Transverse colon (tissue), 4 donors: ENCODE measurements at regions not wholly inside any gene's neighbourhood (a gene's known extent, or its start where the extent isn't known, plus 50 kb on each side); places are given as distances from the start of the nearest gene placed in this dataset.

Experiments used
- DNase-seq: peaks from one replicate; pipeline ENCODE4 v3.0.0-alpha.2; 2019
- H3K27ac ChIP-seq, 4 donors: fragments of 200-600 bp; sonication (generic); 2 replicates each; pipeline ENCODE4 v1.5.1; 2016 to 2018; ENCODE audit warnings: inconsistent platforms in 4 of 4
- H3K27me3 ChIP-seq: fragments of 200-600 bp; sonication (generic); 2 replicates; pipeline ENCODE4 v1.5.1; 2017; ENCODE audit warnings: inconsistent platforms
- H3K36me3 ChIP-seq, 4 donors: fragments of 200-600 bp; sonication (generic); 2 replicates each; pipeline ENCODE4 v1.5.1; 2017 to 2019; ENCODE audit warnings: inconsistent platforms in 4 of 4
- H3K4me1 ChIP-seq, 4 donors: fragments of 200-600 bp; sonication (generic); 2 replicates each; pipeline ENCODE4 v1.5.1; 2017 to 2020; ENCODE audit warnings: inconsistent platforms in 4 of 4
- H3K4me3 ChIP-seq, 4 donors: fragments of 200-600 bp; sonication (generic); 1 replicate in 1 of 4; 2 replicates in 3 of 4; pipeline versions ENCODE4 v1.5.1 to v1.6.1; 2017 to 2019; ENCODE audit warnings: inconsistent platforms in 4 of 4
- H3K9me3 ChIP-seq, 2 donors: fragments of 200-600 bp; sonication (generic); 2 replicates each; pipeline ENCODE4 v1.5.1; 2017 to 2019; ENCODE audit warnings: inconsistent platforms in 2 of 2
- EP300 ChIP-seq: sonication (generic); formaldehyde crosslinking; IDR thresholded peaks from one replicate; pipeline ENCODE4 v1.6.1; 2017; ENCODE audit warnings: antibody characterized with exemption, low read depth
- POLR2A ChIP-seq: fragments of 450-650 bp; IDR thresholded peaks from one replicate; pipeline ENCODE4 v1.6.1; 2016; ENCODE audit warnings: antibody characterized with exemption, mild to moderate bottlenecking, moderate library complexity
- POLR2AphosphoS5 ChIP-seq, 3 donors: sonication (generic); formaldehyde crosslinking; IDR thresholded peaks; one replicate each; pipeline ENCODE4 v1.6.1; 2016; ENCODE audit warnings: antibody characterized with exemption in 3 of 3
- WGBS, 2 donors: methylation state at CpG; one replicate each; pipeline ENCODE4 v1.1.5; 2018; ENCODE audit warnings: low coverage in 1 of 2; 5-methylcytosine and 5-hydroxymethylcytosine counted together
- in situ Hi-C, 4 donors: fragments of 200-750 bp; cut with MboI; loops; one replicate each; pipeline versions ENCODE4 v1.15.0 to v1.15.1; 2017; ENCODE audit warnings: low sequenced_read_pairs in 3 of 4, low pct_ligation_motif_present in 1 of 4, low pct_unique_long_range_greater_than_20kb in 1 of 4
- intact Hi-C: fragments of 100-400 bp; cut with DNase I; formaldehyde crosslinking; loops from one replicate; pipeline ENCODE4 v1.15.1; 2023; ENCODE audit warnings: low total_unique reads
- TF ChIP-seq, protein P1 (sequence below), 5 experiments: fragments of 200-600 bp in 3 of 5; fragments of 450-650 bp in 2 of 5; sonication (generic) in 3 of 5; IDR thresholded peaks; 1 replicate in 2 of 5; 2 replicates in 3 of 5; pipeline ENCODE4 v1.5.1; 2016 to 2017; ENCODE audit warnings: antibody characterized with exemption in 5 of 5, inconsistent platforms in 3 of 5, mild to moderate bottlenecking in 2 of 5, moderate library complexity in 1 of 5

DNA sequence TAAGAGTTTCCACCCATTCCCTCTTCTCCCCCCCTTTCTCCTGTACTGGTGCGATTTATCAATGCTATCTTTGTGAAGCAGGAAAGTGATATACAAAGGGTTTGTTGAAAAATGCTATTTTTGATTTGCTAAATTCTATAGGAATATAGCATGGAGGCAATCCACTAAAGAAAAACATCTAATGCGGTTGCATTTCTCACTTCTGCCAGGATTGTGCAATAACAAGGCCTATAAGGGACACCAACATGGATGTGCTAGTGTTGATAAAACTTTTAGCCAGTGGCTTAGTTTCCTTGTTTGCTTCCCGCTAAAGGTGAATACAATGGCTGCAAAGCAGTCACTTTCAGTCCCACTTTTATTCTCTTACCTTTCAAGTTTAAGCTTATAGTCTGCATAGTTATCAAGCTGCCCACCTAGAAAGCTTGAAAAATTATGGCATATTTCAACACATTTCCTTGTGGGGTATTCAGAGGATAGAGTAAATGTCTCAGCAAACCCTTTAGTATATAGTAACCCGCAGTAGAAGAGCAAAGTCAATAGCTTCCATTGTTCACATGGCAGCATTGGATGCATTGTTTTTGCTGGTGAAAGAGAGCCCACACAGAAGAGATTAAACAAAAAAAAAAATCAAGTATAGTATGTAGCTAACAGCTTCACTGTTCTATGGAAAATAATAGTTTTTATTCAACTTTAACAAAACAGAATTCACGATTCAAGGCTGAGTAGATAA, 674.6 kb upstream of the SEMA6A start:
- no peak overlapping the region for H3K27ac ChIP-seq
- 79 to 89% methylated on average over 4 to 5 of the region's 5 CpGs for WGBS, 2 donors
- no peaks in the 10 kb centered on the region for H3K9me3 ChIP-seq
- TF ChIP-seq POLR2A, result no peak
- TF ChIP-seq POLR2AphosphoS5 (IDR thresholded peaks at IDR 0.05), result no peak
- no peak for TF ChIP-seq EP300
- TF ChIP-seq, protein P1, sequence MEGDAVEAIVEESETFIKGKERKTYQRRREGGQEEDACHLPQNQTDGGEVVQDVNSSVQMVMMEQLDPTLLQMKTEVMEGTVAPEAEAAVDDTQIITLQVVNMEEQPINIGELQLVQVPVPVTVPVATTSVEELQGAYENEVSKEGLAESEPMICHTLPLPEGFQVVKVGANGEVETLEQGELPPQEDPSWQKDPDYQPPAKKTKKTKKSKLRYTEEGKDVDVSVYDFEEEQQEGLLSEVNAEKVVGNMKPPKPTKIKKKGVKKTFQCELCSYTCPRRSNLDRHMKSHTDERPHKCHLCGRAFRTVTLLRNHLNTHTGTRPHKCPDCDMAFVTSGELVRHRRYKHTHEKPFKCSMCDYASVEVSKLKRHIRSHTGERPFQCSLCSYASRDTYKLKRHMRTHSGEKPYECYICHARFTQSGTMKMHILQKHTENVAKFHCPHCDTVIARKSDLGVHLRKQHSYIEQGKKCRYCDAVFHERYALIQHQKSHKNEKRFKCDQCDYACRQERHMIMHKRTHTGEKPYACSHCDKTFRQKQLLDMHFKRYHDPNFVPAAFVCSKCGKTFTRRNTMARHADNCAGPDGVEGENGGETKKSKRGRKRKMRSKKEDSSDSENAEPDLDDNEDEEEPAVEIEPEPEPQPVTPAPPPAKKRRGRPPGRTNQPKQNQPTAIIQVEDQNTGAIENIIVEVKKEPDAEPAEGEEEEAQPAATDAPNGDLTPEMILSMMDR (IDR thresholded peaks at IDR 0.05), result no peak
- intact Hi-C loops, result no loop called here
- H3K27me3 ChIP-seq, result no peaks in the 10 kb centered on the region
- H3K4me3 ChIP-seq, result no peak overlapping the region
- in situ Hi-C loops, result no loop called here
- no peak for DNase-seq
- H3K4me1 ChIP-seq, result no peaks in the 10 kb centered on the region
- H3K36me3 ChIP-seq, result no peaks in the 10 kb centered on the region

DNA sequence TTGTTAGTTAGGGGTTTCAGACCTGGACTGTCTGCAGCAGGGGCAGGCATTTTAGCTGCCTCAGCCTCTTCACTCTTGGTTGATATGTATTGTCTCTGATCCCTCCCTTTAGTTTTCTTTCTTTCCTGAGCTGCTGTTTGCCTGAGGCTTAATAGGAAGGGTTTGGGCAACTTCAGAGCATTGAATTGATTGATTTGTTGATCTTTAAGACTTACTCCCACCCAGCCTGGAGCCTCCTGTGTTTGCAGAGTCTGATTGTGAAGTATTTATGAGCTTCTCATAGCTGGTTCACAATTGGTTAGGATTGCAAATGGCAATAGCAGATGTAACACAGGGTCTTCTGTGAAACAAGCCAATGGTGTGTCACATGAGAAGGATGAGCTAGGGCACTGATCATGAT, 671.8 kb upstream of the SEMA6A start:
- no peak for DNase-seq
- in situ Hi-C loops, result no loop called here
- Histone ChIP-seq H3K36me3 (no peaks in the 10 kb centered on the region), H3K4me1 (no peaks in the 10 kb centered on the region), H3K27ac (no peak overlapping the region), H3K27me3 (no peaks in the 10 kb centered on the region), H3K4me3 (no peak overlapping the region), H3K9me3 (no peaks in the 10 kb centered on the region)
- intact Hi-C loops, result no loop called here
- TF ChIP-seq, protein P1 (IDR thresholded peaks at IDR 0.05), result no peak

DNA sequence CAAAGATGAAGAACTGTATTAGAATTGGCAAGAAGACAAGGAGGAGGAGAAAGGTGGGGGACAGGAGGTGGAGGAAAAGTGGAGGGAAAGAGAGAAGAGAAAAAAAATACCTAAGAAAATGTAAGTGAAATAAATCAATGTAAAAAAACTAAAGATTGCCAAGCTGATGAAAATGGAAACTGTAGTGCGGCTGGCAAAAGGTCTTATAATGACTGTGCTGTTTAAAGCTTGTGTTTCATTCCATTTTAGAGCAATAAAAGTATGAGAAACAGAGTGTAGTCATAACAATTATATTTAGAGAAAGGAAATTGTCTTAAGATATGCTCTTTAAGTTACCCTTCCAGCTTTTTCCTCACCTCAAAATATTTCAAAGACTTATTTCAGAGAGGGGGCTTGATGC, 670.5 kb upstream of the SEMA6A start:
- intact Hi-C loops, result no loop called here
- Histone ChIP-seq H3K4me1 (no peaks in the 10 kb centered on the region), H3K36me3 (no peaks in the 10 kb centered on the region), H3K9me3 (no peaks in the 10 kb centered on the region), H3K27ac (no peak overlapping the region), H3K27me3 (no peaks in the 10 kb centered on the region), H3K4me3 (no peak overlapping the region)
- in situ Hi-C loops, result no loop called here
- 54 to 80% methylated on average over 1 of the region's 1 CpG for WGBS, 2 donors
- TF ChIP-seq EP300, result no peak
- no peak for TF ChIP-seq POLR2AphosphoS5 (IDR thresholded peaks at IDR 0.05)
- TF ChIP-seq, protein P1 (IDR thresholded peaks at IDR 0.05), result no peak
- TF ChIP-seq POLR2A, result no peak
- DNase-seq, result no peak

DNA sequence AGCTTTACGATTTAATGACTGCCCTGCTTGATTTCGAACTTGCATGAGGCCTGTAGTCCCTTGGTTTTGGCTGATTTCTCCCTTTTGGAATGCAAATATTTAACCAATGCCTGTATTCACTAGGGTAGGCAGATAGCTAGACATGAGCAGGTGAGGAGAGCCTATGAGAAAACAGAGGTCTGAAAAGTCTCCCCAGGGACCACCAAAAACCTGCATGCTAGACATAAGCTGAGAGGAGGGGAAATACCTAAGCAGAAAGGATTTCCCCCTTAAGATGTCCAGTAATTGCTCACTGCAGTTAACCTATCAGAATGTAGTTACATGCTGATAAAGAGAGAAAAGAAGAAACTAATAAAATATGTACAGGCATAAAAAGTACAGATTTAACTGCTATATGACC, 667.4 kb upstream of the SEMA6A start:
- no peak overlapping the region for H3K27ac ChIP-seq
- TF ChIP-seq POLR2A (no peak), EP300 (no peak), POLR2AphosphoS5 (IDR thresholded peaks at IDR 0.05) (no peak)
- TF ChIP-seq, protein P1 (IDR thresholded peaks at IDR 0.05), result no peak
- no peaks in the 10 kb centered on the region for H3K27me3 ChIP-seq
- H3K9me3 ChIP-seq, result no peaks in the 10 kb centered on the region
- no peaks in the 10 kb centered on the region for H3K36me3 ChIP-seq
- H3K4me1 ChIP-seq, result no peaks in the 10 kb centered on the region
- WGBS, 2 donors, result 62% methylated on average over 2 of the region's 2 CpGs; no CpG with 5 or more reads in 1 of the 2 donors
- no peak for DNase-seq
- no peak overlapping the region for H3K4me3 ChIP-seq
- in situ Hi-C loops, result no loop called here
- intact Hi-C loops, result no loop called here
